ENCODE measurements at regions not wholly inside any gene's neighbourhood (a gene's known extent, or its start where the extent isn't known, plus 50 kb on each side); places are given as distances from the start of the nearest gene placed in this dataset.

- no peak overlapping the region for H3K27ac ChIP-seq (ENCODE audit: insufficient read depth, low read depth, low read length)
- DNase-seq (ENCODE audit: low read depth, low spot score): no peak
- H3K4me2 ChIP-seq (ENCODE audit: insufficient read depth, low read length): no peak overlapping the region
- H3K9ac ChIP-seq (replicated peaks; ENCODE audit: extremely low read depth, insufficient read depth, low read length): no peak overlapping the region
- no peaks in the 10 kb centered on the region for H3K4me1 ChIP-seq (ENCODE audit: control insufficient read depth, extremely low read depth, insufficient read depth, low read length)
- FAIRE-seq: no peak
- H3K79me2 ChIP-seq (ENCODE audit: control insufficient read depth, insufficient read depth, low read length): no peaks in the 10 kb centered on the region
- intact Hi-C loops (cut with micrococcal nuclease) (no loop called here), dilution Hi-C loops (cut with MboI; ENCODE audit: extremely low pct_ligation_motif_present, low sequenced_read_pairs) (no loop called here)
- no peak overlapping the region for H2AFZ ChIP-seq (ENCODE audit: low read depth, low read length)
- no peaks in the 10 kb centered on the region for H3K9me1 ChIP-seq (replicated peaks; ENCODE audit: control insufficient read depth, extremely low read depth, insufficient read depth, low read length)
- no peaks in the 10 kb centered on the region for H3K36me3 ChIP-seq (ENCODE audit: control insufficient read depth in 2 of 2, extremely low read depth in 1 of 2, insufficient read depth in 2 of 2, low read length in 2 of 2)
- H3K27me3 ChIP-seq (ENCODE audit: control insufficient read depth in 2 of 2, insufficient read depth in 2 of 2, low read length in 2 of 2): no peaks in the 10 kb centered on the region
- POLR2A ChIA-PET: no interaction called here
- no peaks in the 10 kb centered on the region for H4K20me1 ChIP-seq (replicated peaks; ENCODE audit: control insufficient read depth, extremely low read depth, insufficient read depth, low read length)
- BruUV-seq (replicated peaks): no TSS peak
- H3K9me3 ChIP-seq (replicated peaks; ENCODE audit: control insufficient read depth, insufficient read depth, low read length): no peaks in the 10 kb centered on the region
- TF ChIP-seq MYC (IDR thresholded peaks at IDR 0.05; ENCODE audit: low read depth, low read length): no peak
- no peak for TF ChIP-seq GATA2 (IDR thresholded peaks at IDR 0.05; ENCODE audit: insufficient read depth, insufficient read length, low read depth, low read length)
- CTCF ChIA-PET: interaction anchor here (2.1 kb wide), 1 partner anchor 26 kb away, joined by 4 read pairs; no protein-coding TSS in a partner anchor
- H3K4me3 ChIP-seq (replicated peaks in 1 of 3; ENCODE audit: insufficient read depth in 1 of 3, low read depth in 1 of 3, low read length in 3 of 3): no peak overlapping the region
These were observed 91.3 kb upstream of the UBE2E2 start for GRCh38 chr3:23111797-23112196.

- ChIA-PET CTCF (interaction anchor here (2.1 kb wide), 1 partner anchor 25 kb away, joined by 4 read pairs; no protein-coding TSS in a partner anchor), POLR2A (no interaction called here)
- no peaks in the 10 kb centered on the region for H3K9me1 ChIP-seq (replicated peaks; ENCODE audit: control insufficient read depth, extremely low read depth, insufficient read depth, low read length)
- dilution Hi-C loops (cut with MboI; ENCODE audit: extremely low pct_ligation_motif_present, low sequenced_read_pairs): no loop called here
- no peaks in the 10 kb centered on the region for H3K79me2 ChIP-seq (ENCODE audit: control insufficient read depth, insufficient read depth, low read length)
- DNase-seq (ENCODE audit: low read depth, low spot score): no peak
- FAIRE-seq: no peak
- H3K4me1 ChIP-seq (ENCODE audit: control insufficient read depth, extremely low read depth, insufficient read depth, low read length): no peaks in the 10 kb centered on the region
- H3K27me3 ChIP-seq (ENCODE audit: control insufficient read depth in 2 of 2, insufficient read depth in 2 of 2, low read length in 2 of 2): no peaks in the 10 kb centered on the region
- intact Hi-C loops (cut with micrococcal nuclease): no loop called here
- no peak overlapping the region for H3K4me2 ChIP-seq (ENCODE audit: insufficient read depth, low read length)
- TF ChIP-seq POLR2A (IDR thresholded peaks at IDR 0.05; ENCODE audit: low read depth, low read length) (no peak), MYC (IDR thresholded peaks at IDR 0.05; ENCODE audit: low read depth, low read length) (no peak), JUN (IDR thresholded peaks at IDR 0.05; ENCODE audit: borderline replicate concordance, insufficient read depth, insufficient read length, low read depth) (no peak), FOS (IDR thresholded peaks at IDR 0.05; ENCODE audit: borderline replicate concordance, insufficient read depth, low read length) (no peak), CTCF (IDR thresholded peaks at IDR 0.05; ENCODE audit: extremely low read depth in 1 of 2, insufficient read depth in 1 of 2, low read depth in 1 of 2, low read length in 2 of 2) (no peak), MAX (IDR thresholded peaks at IDR 0.05; ENCODE audit: insufficient read depth, insufficient read length) (no peak), POLR2AphosphoS5 (IDR thresholded peaks at IDR 0.05; ENCODE audit: insufficient read depth, low read depth, low read length) (no peak), GATA2 (IDR thresholded peaks at IDR 0.05; ENCODE audit: insufficient read depth, insufficient read length, low read depth, low read length) (no peak), EZH2 (IDR thresholded peaks at IDR 0.05; ENCODE audit: borderline replicate concordance, low read depth, low read length, severe bottlenecking) (no peak)
- no peaks in the 10 kb centered on the region for H3K9me3 ChIP-seq (replicated peaks; ENCODE audit: control insufficient read depth, insufficient read depth, low read length)
- no peak overlapping the region for H2AFZ ChIP-seq (ENCODE audit: low read depth, low read length)
- BruUV-seq (replicated peaks): no TSS peak
- H3K27ac ChIP-seq (ENCODE audit: insufficient read depth, low read depth, low read length): no peak overlapping the region
- H3K36me3 ChIP-seq (ENCODE audit: control insufficient read depth in 2 of 2, extremely low read depth in 1 of 2, insufficient read depth in 2 of 2, low read length in 2 of 2): no peaks in the 10 kb centered on the region
- no peak overlapping the region for H3K4me3 ChIP-seq (replicated peaks in 1 of 3; ENCODE audit: insufficient read depth in 1 of 3, low read depth in 1 of 3, low read length in 3 of 3)
- no peak overlapping the region for H3K9ac ChIP-seq (replicated peaks; ENCODE audit: extremely low read depth, insufficient read depth, low read length)
- H4K20me1 ChIP-seq (replicated peaks; ENCODE audit: control insufficient read depth, extremely low read depth, insufficient read depth, low read length): no peaks in the 10 kb centered on the region
These were observed 90.6 kb upstream of the UBE2E2 start for GRCh38 chr3:23112491-23112890.

Data from endothelial cell of umbilical vein (primary cell).